Right ventricle myocardium superior (tissue), 1 donor: ENCODE measurements at regions not wholly inside any gene's neighbourhood (a gene's known extent, or its start where the extent isn't known, plus 50 kb on each side); places are given as distances from the start of the nearest gene placed in this dataset.
"Not testable (repeated sequence)": the region's sequence is repeated elsewhere in the genome, so short reads cannot be mapped to it uniquely, and the experiment has no call there.

Experiments used
- ATAC-seq: fragments of 200-7000 bp; cut with Tn5 transposase; one replicate; pipeline ENCODE4 v1.9.1; 2020; ENCODE audit warnings: mild to moderate bottlenecking; ENCODE audit not compliant: poor library complexity
- DNase-seq: peaks from one replicate; pipeline ENCODE4 v3.0.0-alpha.2; 2020
- intact Hi-C: fragments of 100-400 bp; cut with DNase I; formaldehyde crosslinking; loops from one replicate; pipeline ENCODE4 v1.11.2; 2022
- donor health status: DM: no; HTN: yes; CAD: no; lungs with severe emphysema.

DNA sequence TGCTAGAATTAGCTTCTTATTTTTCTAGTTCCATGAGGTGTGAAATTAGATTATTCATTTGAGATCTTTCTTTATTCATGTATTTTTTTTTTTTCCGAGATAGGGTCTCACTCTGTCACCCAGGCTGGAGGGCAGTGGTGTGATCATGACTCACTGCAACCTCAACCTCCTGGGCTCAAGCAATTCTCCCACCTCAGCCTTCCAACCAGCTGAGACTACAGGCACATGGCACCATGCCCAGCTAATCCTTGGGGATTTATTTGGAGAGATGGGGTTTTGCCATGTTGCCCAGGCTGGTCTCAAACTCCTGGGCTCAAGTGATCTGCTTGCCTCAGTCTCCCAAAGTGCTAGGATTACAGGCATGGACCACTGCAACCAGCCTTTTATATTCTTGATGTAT is 653.0 kb downstream of the ADCYAP1 start:
- DNase-seq, ATAC-seq, intact Hi-C loops: not testable (repeated sequence)

DNA sequence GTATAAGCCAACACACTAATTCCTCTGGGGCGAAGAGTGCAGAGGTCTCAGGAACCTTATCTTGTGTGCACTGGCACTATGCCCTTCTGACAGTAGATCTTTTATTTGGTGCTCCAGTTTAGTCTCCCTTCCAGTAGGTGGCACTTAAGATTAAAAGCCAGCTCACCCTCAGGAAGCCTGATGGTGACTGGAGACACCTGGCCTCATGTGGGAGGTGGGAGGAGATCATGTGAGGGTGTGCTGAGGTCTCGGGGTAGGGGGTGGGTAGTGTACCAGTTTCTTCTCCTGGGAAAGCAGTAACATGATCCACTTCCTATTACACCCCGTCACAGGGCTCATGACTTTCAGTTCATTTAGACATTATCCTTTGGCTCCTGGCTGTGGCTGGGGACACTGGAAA is 654.9 kb downstream of the ADCYAP1 start:
- intact Hi-C loops, result no loop called here
- no peak for DNase-seq
- no peak for ATAC-seq

DNA sequence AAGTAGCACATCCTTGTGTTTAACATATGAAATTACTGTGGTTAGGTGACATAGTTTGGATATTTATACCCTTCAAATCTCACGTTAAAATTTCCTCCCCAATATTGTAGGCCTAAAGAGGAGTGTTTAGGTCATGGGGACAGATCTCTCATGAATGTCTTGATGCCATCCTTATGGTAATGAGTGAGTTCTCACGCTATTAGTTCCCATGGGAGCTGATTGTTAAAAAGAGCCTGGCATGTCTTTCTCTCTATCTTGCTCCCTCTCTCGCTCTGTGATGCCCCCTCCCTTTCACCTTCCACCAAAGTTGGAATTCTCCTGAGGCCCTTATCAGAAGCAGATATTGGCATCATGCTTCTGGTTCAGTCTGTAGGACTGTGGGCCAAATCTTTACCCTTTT is 660.1 kb downstream of the ADCYAP1 start:
- ATAC-seq, result no peak
- no peak for DNase-seq
- intact Hi-C loops, result no loop called here

DNA sequence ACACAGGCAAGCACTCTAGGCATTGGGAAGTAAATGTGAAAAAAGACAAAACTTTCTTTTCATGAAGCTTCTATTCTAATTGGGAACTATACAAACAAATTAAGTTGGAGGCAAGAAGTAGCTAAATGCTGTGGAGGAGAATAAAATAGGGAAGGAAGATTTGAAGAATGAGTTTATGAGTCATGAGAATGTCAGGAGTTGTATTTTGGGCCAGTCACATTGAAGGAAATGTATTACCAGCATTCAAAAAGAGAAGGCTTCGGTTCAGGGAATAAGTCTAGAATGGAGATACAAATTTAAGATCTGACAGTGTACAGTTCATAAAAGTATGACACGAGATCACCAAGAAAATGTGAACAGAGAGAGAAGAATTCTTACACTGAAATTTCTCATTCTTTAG is 666.5 kb downstream of the ADCYAP1 start:
- DNase-seq, result no peak
- no peak for ATAC-seq
- intact Hi-C loops, result no loop called here

DNA sequence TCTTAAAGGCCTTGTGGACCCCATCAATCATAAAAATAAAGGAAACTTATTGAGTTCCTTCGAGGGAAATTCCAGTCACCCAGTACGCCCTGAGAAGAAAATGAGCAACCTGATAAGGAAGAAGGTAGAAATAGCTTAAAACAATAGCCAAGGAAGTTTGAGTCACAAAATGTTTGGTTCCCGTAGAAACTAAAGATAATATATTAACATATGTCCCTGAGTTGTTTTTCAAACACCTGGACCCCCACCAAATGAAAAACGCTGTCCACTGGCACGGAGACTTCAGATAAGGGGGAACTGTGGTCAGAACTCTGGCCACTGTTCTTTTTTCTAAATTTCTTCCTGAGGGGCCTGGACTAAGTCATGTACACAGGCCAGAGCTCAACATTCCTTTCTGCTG is 669.1 kb downstream of the ADCYAP1 start:
- intact Hi-C loops, result no loop called here

DNA sequence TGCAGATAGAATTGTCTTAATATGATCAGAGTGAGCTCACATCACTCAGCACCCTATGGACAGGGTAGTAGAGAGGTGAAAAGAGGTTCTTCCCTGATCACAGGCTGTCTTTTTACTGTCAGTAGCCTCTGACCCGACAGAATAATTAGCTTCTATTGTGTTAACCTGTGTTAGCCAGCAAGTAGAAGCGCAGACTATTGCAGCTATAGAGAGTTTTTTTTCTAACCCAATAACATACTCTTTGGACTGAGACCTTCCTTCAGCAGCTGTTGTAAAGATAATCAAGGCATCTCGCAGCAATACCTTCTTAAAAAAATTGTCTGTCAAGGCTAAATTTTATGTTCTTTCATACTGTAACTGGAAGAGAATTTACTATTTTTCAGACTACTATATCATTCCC is 670.4 kb downstream of the ADCYAP1 start:
- ATAC-seq (no peak), DNase-seq (no peak)
- intact Hi-C loops, result no loop called here

More for the DNA sequence above, 669.1 kb downstream of the ADCYAP1 start:
- DNase-seq (no peak), ATAC-seq (no peak)

DNA sequence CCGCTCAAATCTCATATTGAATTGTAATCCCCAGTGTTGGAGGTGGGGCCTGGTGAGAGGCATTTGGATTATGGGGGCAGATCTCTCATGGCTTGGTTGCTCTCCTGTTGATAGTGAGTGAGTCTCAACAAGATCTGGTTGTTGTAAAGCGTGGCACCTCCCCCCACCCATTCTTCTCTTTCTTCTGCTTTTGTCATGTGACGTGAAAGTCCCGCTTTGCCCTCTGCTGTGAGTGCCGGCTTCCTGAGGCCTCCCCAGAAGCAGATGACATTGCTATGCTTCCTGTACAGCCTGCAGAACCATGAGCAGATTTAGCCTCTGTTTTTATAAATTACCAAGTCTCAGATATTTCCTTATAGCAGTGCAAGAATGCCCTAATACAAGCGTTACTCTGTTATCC is 673.8 kb downstream of the ADCYAP1 start:
- DNase-seq (no peak), ATAC-seq (no peak)
- intact Hi-C loops, result no loop called here

DNA sequence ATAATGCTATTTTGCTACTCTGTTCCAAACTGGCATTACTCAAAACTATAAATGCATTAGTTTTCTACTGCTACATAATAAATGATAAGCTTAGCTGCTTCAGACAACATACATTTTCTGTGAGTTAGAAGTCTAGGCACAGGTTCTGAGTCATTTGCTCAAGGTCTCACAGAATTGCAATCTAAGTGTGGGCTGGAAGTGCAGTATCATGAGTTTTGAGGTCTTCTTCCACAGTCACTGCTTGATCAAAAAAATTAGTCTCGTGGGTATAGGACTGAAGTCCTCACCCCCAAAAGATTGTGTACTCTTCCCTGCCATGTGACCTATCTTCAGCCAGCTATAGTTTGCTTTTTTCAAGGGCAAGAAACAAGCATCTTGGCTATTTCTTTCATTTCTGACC is 676.9 kb downstream of the ADCYAP1 start:
- DNase-seq (no peak), ATAC-seq (no peak)
- intact Hi-C loops, result loop anchor here (10.0 kb wide), 1 partner anchor 963 kb away; no protein-coding TSS in a partner anchor

DNA sequence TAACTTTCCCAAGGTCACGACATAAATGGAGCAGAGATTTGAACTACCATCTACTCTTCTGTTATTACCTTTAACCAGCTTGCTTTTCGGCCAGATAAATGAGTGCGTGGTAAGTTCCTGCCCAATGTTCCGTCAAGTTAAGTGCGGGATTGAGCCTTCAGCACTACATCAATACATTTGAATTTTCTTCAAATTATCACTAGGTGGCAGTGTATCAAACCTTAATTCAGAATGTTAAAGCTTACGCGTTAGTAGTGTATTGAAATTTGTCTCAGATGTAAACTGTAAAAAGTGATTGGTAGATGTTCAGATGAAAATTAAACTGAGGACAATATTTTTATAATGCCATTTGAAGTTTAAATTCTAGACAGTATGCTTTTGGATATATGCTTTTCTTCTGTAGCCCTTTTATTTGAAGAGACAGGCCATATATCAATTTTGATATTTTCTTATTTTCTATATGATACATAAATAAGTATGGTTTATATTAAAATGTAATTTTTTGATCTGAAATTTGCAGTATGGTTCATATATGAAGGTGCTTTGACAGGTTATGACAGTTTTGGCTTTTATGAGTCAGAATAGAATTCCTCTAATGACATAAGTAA is 681.3 kb downstream of the ADCYAP1 start:
- DNase-seq (no peak), ATAC-seq (peak; percentile 78)
- intact Hi-C loops, result loop anchor here (5.0 to 10.0 kb wide), 2 partner anchors 496 to 959 kb away; no protein-coding TSS in a partner anchor

DNA sequence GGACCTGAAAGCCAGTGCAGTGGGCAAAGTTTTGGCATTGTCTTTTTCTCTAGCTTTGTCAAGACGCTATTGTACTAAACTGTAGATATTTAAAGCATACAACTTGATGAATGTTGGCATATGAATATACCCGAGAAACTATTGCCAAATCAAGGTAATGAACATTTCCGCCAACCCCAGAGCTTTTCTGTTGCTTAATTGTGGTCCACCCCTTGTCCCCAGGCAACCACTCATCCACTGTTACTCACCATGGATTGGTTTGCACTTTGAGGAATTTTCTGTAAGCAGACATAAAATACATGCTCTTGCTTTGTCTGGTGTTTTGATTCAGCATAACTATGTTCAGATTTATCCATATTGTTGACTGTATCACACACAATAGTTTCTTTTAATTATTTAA is 688.4 kb downstream of the ADCYAP1 start:
- DNase-seq (no peak), ATAC-seq (no peak)
- intact Hi-C loops, result no loop called here

DNA sequence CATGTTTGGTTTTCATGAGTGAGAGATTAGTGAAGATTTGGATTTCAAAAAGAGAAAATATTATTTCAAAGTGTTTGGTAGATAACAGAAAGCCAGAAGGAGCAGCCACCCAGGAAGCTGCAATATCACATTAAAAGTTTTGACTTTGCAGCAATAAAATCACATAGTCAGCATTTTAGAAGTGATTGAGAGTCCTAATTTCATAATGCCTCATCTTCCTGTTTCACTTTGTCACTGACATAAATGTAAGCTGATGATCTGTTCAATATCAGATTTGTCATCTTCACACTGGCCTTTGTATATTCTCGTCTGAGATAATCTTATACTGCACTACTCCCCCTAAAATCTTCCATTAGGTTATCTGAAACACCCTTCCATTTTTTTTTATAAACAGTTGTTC is 690.5 kb downstream of the ADCYAP1 start:
- no peak for DNase-seq
- intact Hi-C loops, result no loop called here
- no peak for ATAC-seq

DNA sequence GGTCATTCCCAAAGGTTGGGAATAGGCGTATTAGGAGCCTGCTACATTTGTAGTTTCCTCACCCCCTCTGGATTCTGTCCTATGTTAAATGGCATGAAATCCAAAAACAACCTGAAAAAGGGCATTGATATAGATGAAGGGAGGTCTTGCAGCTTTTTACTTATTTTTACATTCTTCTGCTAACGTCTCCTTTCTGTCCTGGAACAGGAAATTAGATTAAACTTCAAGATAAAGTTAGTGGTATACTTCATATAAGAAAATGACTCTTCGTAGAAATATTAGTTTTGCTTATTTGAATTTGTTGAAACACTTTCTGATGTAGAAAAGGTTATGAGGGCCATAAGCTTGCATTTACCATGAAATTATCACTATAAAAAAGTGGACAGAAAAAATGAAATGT is 694.5 kb downstream of the ADCYAP1 start:
- intact Hi-C loops, result no loop called here
- DNase-seq, result no peak
- no peak for ATAC-seq

DNA sequence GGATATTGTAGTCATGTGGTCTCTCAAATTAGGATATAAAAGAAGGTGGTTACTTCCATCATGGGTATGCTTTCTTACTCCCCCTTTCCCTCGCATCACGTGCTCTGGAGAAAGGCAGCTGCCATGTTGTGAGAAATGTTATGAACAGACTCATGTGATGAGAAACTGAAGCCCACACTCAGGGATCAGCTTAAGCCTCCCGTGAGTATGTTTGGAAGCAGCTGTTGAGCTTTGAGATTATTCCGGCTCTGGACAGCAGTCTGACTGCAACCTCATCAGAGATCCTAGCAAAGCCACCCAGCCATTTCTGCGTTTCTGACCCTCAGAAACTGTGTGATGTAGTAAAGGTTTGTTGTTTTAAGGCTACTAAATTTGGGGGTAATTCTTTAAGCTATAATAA is 700.1 kb downstream of the ADCYAP1 start:
- DNase-seq, result no peak

DNA sequence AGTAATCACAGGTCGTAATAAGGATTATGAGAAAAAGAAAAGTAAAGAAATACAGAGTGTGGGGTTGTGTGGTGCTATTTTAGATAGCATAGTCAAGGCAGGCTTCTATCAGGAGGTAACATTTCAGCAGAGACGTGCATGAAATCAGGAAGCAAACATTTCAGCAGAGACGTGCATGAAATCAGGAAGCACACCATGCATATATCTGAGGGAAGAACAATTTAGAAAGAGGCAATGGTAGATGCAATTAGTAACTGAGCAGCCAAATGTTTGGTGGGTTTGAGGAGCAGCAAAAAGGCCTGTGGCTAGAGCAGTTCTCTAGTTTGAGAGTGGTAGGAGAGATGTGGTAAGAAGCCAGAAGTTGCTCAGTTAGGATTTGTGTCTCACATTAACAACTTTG is 713.7 kb downstream of the ADCYAP1 start:
- intact Hi-C loops, result no loop called here
- no peak for ATAC-seq
- DNase-seq, result no peak

More for the DNA sequence above, 700.1 kb downstream of the ADCYAP1 start:
- ATAC-seq, result no peak
- intact Hi-C loops, result no loop called here

DNA sequence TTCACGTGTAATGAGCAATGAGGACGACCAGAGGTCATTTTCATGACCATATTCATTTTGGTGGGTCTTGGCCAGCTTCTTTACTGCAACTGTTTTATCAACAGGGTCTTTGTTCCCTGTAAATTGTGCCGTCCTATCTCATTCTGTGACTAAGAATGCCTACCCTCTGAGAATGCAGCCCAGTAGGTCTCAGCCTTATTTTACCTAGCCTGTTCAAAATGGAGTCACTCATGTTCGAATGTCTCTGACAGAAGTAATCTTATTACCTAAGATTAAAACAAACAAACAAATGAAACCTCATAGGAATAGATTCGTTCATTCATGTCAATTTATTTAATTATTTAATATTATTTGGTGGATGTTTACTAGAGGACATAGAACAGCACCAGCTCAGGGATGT is 714.8 kb downstream of the ADCYAP1 start:
- no peak for DNase-seq
- no peak for ATAC-seq
- intact Hi-C loops, result no loop called here

DNA sequence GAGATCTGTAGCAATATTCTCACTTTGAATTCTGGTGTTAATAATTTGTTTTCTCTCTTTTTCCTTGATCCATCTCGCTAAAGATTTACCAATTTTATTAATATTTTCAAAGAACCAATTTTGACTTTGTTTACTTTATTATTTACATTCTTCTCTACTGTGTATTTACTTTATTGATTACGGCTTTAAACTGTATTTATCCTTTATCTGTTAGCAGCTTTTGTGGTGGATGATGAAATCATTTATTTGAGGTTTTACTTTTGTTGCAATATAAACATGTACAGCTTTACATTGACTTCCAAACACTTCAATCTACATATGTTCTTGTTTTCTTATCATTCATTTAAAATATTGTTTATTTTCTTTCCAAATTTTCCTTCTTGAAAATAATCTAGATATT is 719.9 kb downstream of the ADCYAP1 start:
- intact Hi-C loops, result no loop called here
- no peak for DNase-seq
- ATAC-seq, result no peak

DNA sequence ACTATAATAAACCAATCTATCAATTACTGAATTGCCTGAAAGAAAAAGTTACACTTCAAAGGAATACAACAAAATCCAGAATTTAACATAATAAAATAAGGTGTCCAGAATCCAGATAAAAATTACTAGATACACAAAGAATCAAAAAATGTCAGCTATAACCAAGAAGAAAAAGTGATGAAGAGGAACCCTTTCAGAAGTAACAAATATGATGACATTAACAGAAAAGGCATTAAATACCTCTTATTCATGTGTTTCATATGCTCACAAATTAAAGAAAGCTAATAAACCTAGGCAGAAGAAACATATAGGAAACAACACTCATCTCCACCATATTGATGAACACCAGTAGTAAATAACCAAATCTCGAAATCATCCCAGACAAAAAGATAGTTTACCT is 722.8 kb downstream of the ADCYAP1 start:
- DNase-seq (no peak), ATAC-seq (no peak)
- intact Hi-C loops, result no loop called here

DNA sequence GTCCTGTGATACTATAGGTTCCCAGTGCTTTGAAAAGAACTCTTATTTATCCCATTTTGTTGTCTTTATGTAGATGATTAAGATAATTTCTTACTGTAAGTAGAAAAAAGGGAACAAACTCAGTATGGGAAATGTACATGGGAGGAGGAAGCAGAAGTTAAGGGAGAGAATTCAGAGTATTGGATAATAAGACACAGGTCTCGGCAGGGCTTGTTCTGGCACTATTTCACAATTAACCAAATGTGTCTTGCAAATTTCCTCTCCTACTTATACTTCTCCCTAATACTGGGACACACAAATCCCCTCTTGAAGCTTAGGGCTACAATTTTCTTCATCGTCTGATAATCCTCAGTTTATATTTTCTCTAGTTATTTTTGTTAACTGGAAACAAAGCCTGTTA is 744.0 kb downstream of the ADCYAP1 start:
- intact Hi-C loops, result no loop called here
- ATAC-seq (peak; percentile 68), DNase-seq (no peak)

DNA sequence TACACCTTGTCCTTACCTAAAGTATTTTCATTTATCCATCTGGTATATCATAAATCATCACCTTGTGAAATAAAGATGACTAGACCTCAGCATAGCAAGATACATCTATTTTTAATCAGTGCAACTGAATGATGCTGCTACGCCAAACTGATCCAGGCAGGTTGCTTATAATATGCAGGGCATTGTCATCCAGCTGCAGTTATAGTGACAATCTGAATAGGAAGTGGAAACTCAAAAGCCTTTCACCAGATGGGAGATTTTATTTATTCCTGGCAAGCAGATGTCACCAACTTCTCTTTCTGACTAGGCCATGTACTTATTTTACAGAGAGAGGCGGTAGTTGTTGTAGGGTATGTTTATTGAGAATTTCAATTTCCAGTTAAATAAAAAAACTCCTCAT is 747.3 kb downstream of the ADCYAP1 start:
- ATAC-seq (peak; percentile 27), DNase-seq (no peak)
- intact Hi-C loops, result no loop called here

DNA sequence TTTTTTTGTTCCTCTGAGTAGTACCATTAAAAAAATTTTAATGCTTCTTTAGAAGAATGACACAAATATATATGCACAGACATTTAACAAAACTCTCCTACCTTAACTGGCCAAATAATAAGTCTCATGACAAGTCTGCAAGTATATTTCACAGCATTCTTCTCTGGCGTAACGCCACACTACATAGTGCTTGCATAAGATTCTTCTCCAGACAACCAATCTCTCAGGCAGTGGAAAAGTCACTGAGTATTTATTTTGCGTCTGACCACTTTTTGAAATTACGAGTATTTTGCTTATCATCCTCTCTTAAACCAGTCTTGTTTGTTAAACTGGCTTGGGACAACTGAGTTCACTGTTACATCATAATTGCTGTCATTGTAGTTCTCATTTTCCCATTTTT is 749.2 kb downstream of the ADCYAP1 start:
- ATAC-seq (no peak), DNase-seq (no peak)
- intact Hi-C loops, result no loop called here

DNA sequence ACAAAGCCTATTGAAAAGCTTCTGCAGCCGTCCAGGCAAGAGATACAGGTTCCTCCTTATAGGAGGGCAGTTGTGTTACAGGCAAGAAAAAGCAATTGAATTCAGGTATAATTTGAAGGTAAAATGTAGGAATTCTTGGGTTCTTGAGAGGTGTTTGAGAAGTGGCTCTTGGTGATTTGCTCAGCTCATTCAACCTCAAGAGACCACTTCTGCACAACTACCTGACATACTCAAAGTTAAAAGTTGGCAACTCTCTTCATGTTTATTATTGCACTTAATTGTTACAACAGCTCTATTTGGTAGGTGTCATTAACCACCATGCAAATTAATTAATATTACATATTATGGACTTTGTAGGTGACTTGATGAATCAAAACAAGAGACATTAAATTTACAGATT is 753.2 kb downstream of the ADCYAP1 start:
- no peak for DNase-seq
- no peak for ATAC-seq
- intact Hi-C loops, result no loop called here
